Ovary (tissue), 3 donors: ENCODE measurements at regions not wholly inside any gene's neighbourhood (a gene's known extent, or its start where the extent isn't known, plus 50 kb on each side); places are given as distances from the start of the nearest gene placed in this dataset.

Source experiments
- POLR2A ChIP-seq: fragments of 450-650 bp; IDR thresholded peaks from one replicate; pipeline ENCODE4 v1.6.1; 2017; ENCODE audit warnings: antibody characterized with exemption, mild to moderate bottlenecking, moderate library complexity
- TF ChIP-seq, protein P1 (sequence below), 3 donors: fragments of 450-650 bp in 2 of 3; fragments of 200-600 bp in 1 of 3; IDR thresholded peaks; one replicate each; pipeline versions ENCODE4 v1.5.1 to v1.8.0; 2016 to 2022; ENCODE audit warnings: antibody characterized with exemption in 3 of 3, mild to moderate bottlenecking in 1 of 3
- donor health status: DM: no; HTN: no; CAD: no.

DNA sequence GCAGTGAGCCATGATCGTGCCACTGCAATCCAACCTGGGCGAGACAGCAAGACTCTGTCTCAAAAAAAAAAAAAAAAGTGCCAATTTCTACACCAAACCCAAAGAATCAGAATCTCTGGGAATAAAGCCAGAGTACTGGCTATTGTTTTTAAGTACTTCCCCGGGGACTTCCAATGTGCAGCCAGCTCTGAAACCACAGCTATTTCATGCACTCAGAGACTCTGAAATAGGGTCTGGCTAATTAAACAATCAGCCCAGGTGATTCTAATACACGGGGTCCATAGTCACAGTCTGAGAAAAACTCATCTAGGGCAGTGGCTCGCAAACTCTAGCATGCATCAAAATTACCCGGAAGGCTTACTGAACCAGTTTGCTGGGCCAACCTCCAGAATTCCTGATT lies 56.3 kb downstream of the SIX6 start:
- TF ChIP-seq POLR2A: no peak
- TF ChIP-seq, protein P1, sequence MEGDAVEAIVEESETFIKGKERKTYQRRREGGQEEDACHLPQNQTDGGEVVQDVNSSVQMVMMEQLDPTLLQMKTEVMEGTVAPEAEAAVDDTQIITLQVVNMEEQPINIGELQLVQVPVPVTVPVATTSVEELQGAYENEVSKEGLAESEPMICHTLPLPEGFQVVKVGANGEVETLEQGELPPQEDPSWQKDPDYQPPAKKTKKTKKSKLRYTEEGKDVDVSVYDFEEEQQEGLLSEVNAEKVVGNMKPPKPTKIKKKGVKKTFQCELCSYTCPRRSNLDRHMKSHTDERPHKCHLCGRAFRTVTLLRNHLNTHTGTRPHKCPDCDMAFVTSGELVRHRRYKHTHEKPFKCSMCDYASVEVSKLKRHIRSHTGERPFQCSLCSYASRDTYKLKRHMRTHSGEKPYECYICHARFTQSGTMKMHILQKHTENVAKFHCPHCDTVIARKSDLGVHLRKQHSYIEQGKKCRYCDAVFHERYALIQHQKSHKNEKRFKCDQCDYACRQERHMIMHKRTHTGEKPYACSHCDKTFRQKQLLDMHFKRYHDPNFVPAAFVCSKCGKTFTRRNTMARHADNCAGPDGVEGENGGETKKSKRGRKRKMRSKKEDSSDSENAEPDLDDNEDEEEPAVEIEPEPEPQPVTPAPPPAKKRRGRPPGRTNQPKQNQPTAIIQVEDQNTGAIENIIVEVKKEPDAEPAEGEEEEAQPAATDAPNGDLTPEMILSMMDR (IDR thresholded peaks at IDR 0.05): no peak
